ENCODE measurements at regions not wholly inside any gene's neighbourhood (a gene's known extent, or its start where the extent isn't known, plus 50 kb on each side); places are given as distances from the start of the nearest gene placed in this dataset.

DNA sequence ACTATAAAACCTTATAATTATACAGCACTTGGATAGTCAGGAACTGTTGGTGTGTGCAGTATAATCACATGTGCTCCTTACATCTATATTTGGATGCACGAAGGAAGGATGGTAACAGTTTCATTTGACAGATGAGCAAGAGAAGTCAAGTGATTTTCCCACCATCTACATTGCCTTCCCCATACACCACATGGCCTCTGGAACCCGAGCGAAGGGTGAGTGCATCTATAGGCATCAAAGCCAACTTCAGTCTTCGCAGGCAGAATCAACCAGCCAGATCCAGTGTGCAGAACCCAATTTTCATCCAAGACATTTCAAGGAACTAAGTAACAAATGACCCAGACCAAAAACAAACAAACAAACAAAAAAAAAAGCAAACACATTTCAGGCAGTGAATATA lies 85.1 kb upstream of the BLID start:
- Histone ChIP-seq H4K20me1 (replicated peaks; ENCODE audit: control insufficient read depth, insufficient read depth, low read length) (no peaks in the 10 kb centered on the region), H3K36me3 (ENCODE audit: control insufficient read depth, insufficient read depth, low read length) (no peaks in the 10 kb centered on the region), H3K9me3 (replicated peaks; ENCODE audit: control insufficient read depth, insufficient read depth, low read depth, low read length) (no peaks in the 10 kb centered on the region), H3K9ac (ENCODE audit: insufficient read depth in 1 of 2, low read depth in 2 of 2, low read length in 2 of 2) (no peak overlapping the region), H3K27me3 (ENCODE audit: control insufficient read depth in 2 of 2, insufficient read depth in 2 of 2, low read length in 2 of 2) (no peaks in the 10 kb centered on the region), H3K4me3 (no peak overlapping the region), H2AFZ (ENCODE audit: low read depth, low read length) (no peak overlapping the region), H3K27ac (ENCODE audit: extremely low read depth, low read depth, low read length) (no peak overlapping the region), H3K79me2 (ENCODE audit: control insufficient read depth, insufficient read depth, low read length) (no peaks in the 10 kb centered on the region), H3K9me1 (ENCODE audit: control insufficient read depth, insufficient read depth, low read length) (no peaks in the 10 kb centered on the region), H3K4me2 (ENCODE audit: insufficient read depth, low read length) (no peak overlapping the region), H3K4me1 (replicated peaks in 1 of 2; ENCODE audit: control insufficient read depth in 2 of 2, insufficient read depth in 2 of 2, low read length in 2 of 2) (no peaks in the 10 kb centered on the region)
- in situ Hi-C loops (cut with MboI) (no loop called here), intact Hi-C loops (cut with micrococcal nuclease) (no loop called here)
- CTCF ChIA-PET (ENCODE audit: low intra/inter-chr PET ratio), result no interaction called here
- DNase-seq (ENCODE audit: extremely low read depth in 1 of 4, low spot score in 3 of 4), result no peak
- ATAC-seq, result no peak
- WGBS (ENCODE audit: insufficient coverage, low coverage, missing lambda C conversion rate), result 0% methylated on average over 4 of the region's 4 CpGs
- POLR2A ChIA-PET, result no interaction called here
- no peak for FAIRE-seq
- no TSS peak for BruUV-seq (replicated peaks)
- TF ChIP-seq GTF2F1 (IDR thresholded peaks at IDR 0.05; ENCODE audit: low read depth, low read length) (no peak), CBX3 (IDR thresholded peaks at IDR 0.05; ENCODE audit: borderline replicate concordance in 1 of 2, low read length in 2 of 2) (no peak), XRCC4 (IDR thresholded peaks at IDR 0.05; ENCODE audit: extremely low read depth, insufficient read depth, insufficient read length) (no peak), ZNF282 (CRISPR knock-in tag; IDR thresholded peaks at IDR 0.05) (no peak), ZNF76 (CRISPR knock-in tag; IDR thresholded peaks at IDR 0.05; ENCODE audit: borderline replicate concordance) (no peak), CHCHD3 (CRISPR knock-in tag; IDR thresholded peaks at IDR 0.05) (no peak)
- TF ChIP-seq, protein P1, sequence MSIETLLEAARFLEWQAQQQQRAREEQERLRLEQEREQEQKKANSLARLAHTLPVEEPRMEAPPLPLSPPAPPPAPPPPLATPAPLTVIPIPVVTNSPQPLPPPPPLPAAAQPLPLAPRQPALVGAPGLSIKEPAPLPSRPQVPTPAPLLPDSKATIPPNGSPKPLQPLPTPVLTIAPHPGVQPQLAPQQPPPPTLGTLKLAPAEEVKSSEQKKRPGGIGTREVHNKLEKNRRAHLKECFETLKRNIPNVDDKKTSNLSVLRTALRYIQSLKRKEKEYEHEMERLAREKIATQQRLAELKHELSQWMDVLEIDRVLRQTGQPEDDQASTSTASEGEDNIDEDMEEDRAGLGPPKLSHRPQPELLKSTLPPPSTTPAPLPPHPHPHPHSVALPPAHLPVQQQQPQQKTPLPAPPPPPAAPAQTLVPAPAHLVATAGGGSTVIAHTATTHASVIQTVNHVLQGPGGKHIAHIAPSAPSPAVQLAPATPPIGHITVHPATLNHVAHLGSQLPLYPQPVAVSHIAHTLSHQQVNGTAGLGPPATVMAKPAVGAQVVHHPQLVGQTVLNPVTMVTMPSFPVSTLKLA (conservative IDR thresholded peaks at IDR 0.05), result no peak
- TF ChIP-seq, protein P2, sequence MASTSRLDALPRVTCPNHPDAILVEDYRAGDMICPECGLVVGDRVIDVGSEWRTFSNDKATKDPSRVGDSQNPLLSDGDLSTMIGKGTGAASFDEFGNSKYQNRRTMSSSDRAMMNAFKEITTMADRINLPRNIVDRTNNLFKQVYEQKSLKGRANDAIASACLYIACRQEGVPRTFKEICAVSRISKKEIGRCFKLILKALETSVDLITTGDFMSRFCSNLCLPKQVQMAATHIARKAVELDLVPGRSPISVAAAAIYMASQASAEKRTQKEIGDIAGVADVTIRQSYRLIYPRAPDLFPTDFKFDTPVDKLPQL (IDR thresholded peaks at IDR 0.05; ENCODE audit: extremely low read depth, insufficient read length), result no peak

Measured in K562 (cell line).